NB4 (cell line): ENCODE measurements at regions not wholly inside any gene's neighbourhood (a gene's known extent, or its start where the extent isn't known, plus 50 kb on each side); places are given as distances from the start of the nearest gene placed in this dataset.

Experiments used
- MYC ChIP-seq: IDR thresholded peaks from 2 replicates; pipeline ENCODE4 v1.6.1; 2011; ENCODE audit warnings: low read depth, low read length
- POLR2A ChIP-seq: IDR thresholded peaks from 2 replicates; pipeline ENCODE4 v1.6.1; 2011; ENCODE audit warnings: mild to moderate bottlenecking; ENCODE audit not compliant: insufficient read length; ENCODE audit errors: extremely low read depth
- TF ChIP-seq, protein P1 (sequence below): IDR thresholded peaks from one replicate; pipeline ENCODE4 v1.5.1; 2012; ENCODE audit warnings: low read depth, low read length

DNA sequence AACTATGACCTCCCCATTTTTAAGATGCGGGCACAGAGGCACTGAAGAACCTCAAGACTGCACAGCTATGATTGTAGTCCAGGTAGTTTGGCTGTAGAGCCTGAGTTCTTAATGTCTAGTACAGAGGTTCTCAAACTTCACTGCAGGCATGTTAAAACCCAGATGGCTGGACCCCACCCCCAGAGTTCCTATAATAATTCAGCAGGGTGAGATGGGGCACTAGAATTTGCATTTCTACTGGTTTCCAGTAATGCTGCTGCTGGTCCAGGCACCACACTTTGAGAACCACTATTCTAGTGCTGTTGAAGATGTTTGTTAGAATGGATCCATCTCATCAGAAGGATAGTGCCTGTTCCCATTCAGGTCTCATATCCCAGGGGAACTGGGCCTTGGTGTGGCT lies 274.9 kb downstream of the ABHD5 start:
- TF ChIP-seq MYC = no peak
- TF ChIP-seq, protein P1, sequence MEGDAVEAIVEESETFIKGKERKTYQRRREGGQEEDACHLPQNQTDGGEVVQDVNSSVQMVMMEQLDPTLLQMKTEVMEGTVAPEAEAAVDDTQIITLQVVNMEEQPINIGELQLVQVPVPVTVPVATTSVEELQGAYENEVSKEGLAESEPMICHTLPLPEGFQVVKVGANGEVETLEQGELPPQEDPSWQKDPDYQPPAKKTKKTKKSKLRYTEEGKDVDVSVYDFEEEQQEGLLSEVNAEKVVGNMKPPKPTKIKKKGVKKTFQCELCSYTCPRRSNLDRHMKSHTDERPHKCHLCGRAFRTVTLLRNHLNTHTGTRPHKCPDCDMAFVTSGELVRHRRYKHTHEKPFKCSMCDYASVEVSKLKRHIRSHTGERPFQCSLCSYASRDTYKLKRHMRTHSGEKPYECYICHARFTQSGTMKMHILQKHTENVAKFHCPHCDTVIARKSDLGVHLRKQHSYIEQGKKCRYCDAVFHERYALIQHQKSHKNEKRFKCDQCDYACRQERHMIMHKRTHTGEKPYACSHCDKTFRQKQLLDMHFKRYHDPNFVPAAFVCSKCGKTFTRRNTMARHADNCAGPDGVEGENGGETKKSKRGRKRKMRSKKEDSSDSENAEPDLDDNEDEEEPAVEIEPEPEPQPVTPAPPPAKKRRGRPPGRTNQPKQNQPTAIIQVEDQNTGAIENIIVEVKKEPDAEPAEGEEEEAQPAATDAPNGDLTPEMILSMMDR = no peak
- no peak for TF ChIP-seq POLR2A
